ENCODE measurements at regions not wholly inside any gene's neighbourhood (a gene's known extent, or its start where the extent isn't known, plus 50 kb on each side); places are given as distances from the start of the nearest gene placed in this dataset.

DNA sequence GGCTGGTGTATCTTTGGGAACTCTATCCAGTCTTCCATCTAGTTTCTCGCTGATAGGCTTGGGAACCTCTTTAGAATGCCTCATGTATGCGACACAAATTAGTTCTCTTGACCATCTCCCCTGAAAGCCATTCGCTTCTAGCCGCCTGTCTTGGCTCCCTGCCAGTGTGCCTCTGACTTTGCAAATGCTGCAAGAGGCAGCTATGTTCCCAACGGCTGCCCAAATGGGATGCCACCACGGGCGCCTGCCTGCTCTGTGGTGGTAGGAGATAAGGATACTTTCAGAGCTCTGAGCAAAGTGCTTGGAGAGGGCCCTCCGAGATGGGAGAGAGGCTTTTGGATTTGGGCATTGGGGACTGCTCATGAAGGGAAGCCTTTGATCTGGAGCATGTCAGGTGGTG, 77.7 kb upstream of the IGFBP5 start:
- TF ChIP-seq, protein P1, sequence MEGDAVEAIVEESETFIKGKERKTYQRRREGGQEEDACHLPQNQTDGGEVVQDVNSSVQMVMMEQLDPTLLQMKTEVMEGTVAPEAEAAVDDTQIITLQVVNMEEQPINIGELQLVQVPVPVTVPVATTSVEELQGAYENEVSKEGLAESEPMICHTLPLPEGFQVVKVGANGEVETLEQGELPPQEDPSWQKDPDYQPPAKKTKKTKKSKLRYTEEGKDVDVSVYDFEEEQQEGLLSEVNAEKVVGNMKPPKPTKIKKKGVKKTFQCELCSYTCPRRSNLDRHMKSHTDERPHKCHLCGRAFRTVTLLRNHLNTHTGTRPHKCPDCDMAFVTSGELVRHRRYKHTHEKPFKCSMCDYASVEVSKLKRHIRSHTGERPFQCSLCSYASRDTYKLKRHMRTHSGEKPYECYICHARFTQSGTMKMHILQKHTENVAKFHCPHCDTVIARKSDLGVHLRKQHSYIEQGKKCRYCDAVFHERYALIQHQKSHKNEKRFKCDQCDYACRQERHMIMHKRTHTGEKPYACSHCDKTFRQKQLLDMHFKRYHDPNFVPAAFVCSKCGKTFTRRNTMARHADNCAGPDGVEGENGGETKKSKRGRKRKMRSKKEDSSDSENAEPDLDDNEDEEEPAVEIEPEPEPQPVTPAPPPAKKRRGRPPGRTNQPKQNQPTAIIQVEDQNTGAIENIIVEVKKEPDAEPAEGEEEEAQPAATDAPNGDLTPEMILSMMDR (IDR thresholded peaks at IDR 0.05): no peak
- TF ChIP-seq POLR2AphosphoS5 (IDR thresholded peaks at IDR 0.05) (no peak), POLR2A (IDR thresholded peaks at IDR 0.05) (no peak)

All from breast epithelium (tissue), 3 donors.